Mesendoderm (in vitro differentiated cells): ENCODE measurements at regions not wholly inside any gene's neighbourhood (a gene's known extent, or its start where the extent isn't known, plus 50 kb on each side); places are given as distances from the start of the nearest gene placed in this dataset.
A peak's percentile ranks its signal among the peaks of the same experiment; 100 is the strongest.

Experiments
- DNase-seq: peaks from one replicate; pipeline ENCODE4 v3.0.0; 2013
- H2AK5ac ChIP-seq: 2 replicates; pipeline ENCODE4 v1.6.1; 2013; ENCODE audit warnings: low read length, inconsistent platforms
- H2BK120ac ChIP-seq: 2 replicates; pipeline ENCODE4 v1.6.1; 2013; ENCODE audit warnings: low read depth, mild to moderate bottlenecking, low read length, moderate library complexity, mixed read lengths
- H2BK15ac ChIP-seq: replicated peaks from 2 replicates; pipeline ENCODE4 v1.6.1; 2013; ENCODE audit warnings: low read depth, mild to moderate bottlenecking, moderate library complexity
- H2BK5ac ChIP-seq: 2 replicates; pipeline ENCODE4 v1.6.1; 2013; ENCODE audit warnings: low read length, inconsistent platforms
- H3K18ac ChIP-seq: 2 replicates; pipeline ENCODE4 v1.6.1; 2013; ENCODE audit warnings: mild to moderate bottlenecking, low read length, mixed read lengths
- H3K23ac ChIP-seq: one replicate; pipeline ENCODE4 v1.6.1; 2013; ENCODE audit warnings: low read length
- H3K27ac ChIP-seq: 2 replicates; pipeline ENCODE4 v1.5.1; 2013; ENCODE audit warnings: low read depth, mild to moderate bottlenecking, inconsistent platforms, low read length, moderate library complexity
- H3K27me3 ChIP-seq: 2 replicates; pipeline ENCODE4 v1.6.1; 2013; ENCODE audit warnings: low read length, control low read depth, mild to moderate bottlenecking, inconsistent platforms; ENCODE audit not compliant: insufficient read depth, poor library complexity
- H3K36me3 ChIP-seq: 2 replicates; pipeline ENCODE4 v1.6.1; 2013; ENCODE audit warnings: low read length, inconsistent platforms; ENCODE audit not compliant: control insufficient read depth, insufficient read depth
- H3K4ac ChIP-seq: one replicate; pipeline ENCODE4 v1.6.1; 2013; ENCODE audit warnings: low read depth, mild to moderate bottlenecking, low read length, moderate library complexity
- H3K4me1 ChIP-seq: 2 replicates; pipeline ENCODE4 v1.6.1; 2013; ENCODE audit warnings: low read depth, low read length, inconsistent platforms; ENCODE audit not compliant: control insufficient read depth
- H3K4me2 ChIP-seq: 2 replicates; pipeline ENCODE4 v1.6.1; 2013; ENCODE audit warnings: low read length
- H3K4me3 ChIP-seq: 2 replicates; pipeline ENCODE4 v1.5.1; 2013; ENCODE audit warnings: mild to moderate bottlenecking, low read length
- H3K56ac ChIP-seq: one replicate; pipeline ENCODE4 v1.6.1; 2013; ENCODE audit warnings: low read length
- H3K79me1 ChIP-seq: 2 replicates; pipeline ENCODE4 v1.6.1; 2013; ENCODE audit warnings: low read length, inconsistent platforms
- H3K79me2 ChIP-seq: 2 replicates; pipeline ENCODE4 v1.6.1; 2013; ENCODE audit warnings: mild to moderate bottlenecking, low read length; ENCODE audit not compliant: control insufficient read depth, insufficient read depth
- H3K9ac ChIP-seq: 2 replicates; pipeline ENCODE4 v1.6.1; 2013; ENCODE audit warnings: low read length, inconsistent platforms
- H4K5ac ChIP-seq: one replicate; pipeline ENCODE4 v1.6.1; 2013; ENCODE audit warnings: low read length
- H4K8ac ChIP-seq: one replicate; pipeline ENCODE4 v1.6.1; 2013; ENCODE audit warnings: low read depth, mild to moderate bottlenecking, control low read depth, low read length, moderate library complexity
- WGBS: extraction: QIAGEN DNeasy Blood & Tissue Kit; methylation state at CpG from one replicate; pipeline ENCODE4 v1.1.7; 2013; ENCODE audit warnings: low lambda C conversion rate, missing lambda C conversion rate; ENCODE audit not compliant: insufficient coverage; ENCODE audit errors: extremely low coverage; 5-methylcytosine and 5-hydroxymethylcytosine counted together

DNA sequence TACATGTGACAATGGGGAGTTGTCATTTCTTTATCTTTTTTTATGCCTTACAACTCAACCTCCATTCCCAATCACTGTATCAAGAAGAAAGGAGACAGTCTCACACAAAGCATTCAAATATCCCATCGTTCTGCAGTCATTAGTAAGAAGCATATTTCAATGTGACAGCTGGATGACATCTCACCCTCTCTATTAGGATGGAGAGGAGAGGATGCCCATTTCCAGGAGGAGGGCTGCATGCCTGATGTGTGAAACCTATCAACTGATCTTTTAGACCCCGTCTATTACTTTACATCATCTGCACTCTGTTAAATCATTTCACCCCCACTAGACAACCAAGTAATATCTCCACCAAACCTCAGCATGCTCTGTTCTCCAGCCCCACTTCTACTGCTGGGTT, 292.7 kb upstream of the CHAC2 start:
- no peak overlapping the region for H3K4ac ChIP-seq
- no peak overlapping the region for H3K4me2 ChIP-seq
- DNase-seq = no peak
- no peak overlapping the region for H4K8ac ChIP-seq
- no peak overlapping the region for H3K27ac ChIP-seq
- no peak overlapping the region for H4K5ac ChIP-seq
- H3K79me1 ChIP-seq = no peaks in the 10 kb centered on the region
- H3K27me3 ChIP-seq = no peaks in the 10 kb centered on the region
- H3K4me3 ChIP-seq = no peak overlapping the region
- no peak overlapping the region for H3K23ac ChIP-seq
- no peak overlapping the region for H2BK120ac ChIP-seq
- H2BK15ac ChIP-seq = no peak overlapping the region
- H3K4me1 ChIP-seq = no peaks in the 10 kb centered on the region
- WGBS = no CpG with 5 or more reads among the region's 2 CpGs
- no peak overlapping the region for H3K9ac ChIP-seq
- H3K36me3 ChIP-seq = no peaks in the 10 kb centered on the region
- no peak overlapping the region for H3K56ac ChIP-seq
- no peaks in the 10 kb centered on the region for H3K79me2 ChIP-seq
- H2BK5ac ChIP-seq = no peak overlapping the region
- H3K18ac ChIP-seq = no peak overlapping the region
- no peak overlapping the region for H2AK5ac ChIP-seq

- Histone ChIP-seq H3K4ac (no peak overlapping the region), H3K18ac (no peak overlapping the region), H2BK5ac (no peak overlapping the region), H3K56ac (no peak overlapping the region), H3K9ac (no peak overlapping the region), H3K79me2 (no peaks in the 10 kb centered on the region), H3K4me2 (no peak overlapping the region), H3K27ac (no peak overlapping the region), H2BK120ac (no peak overlapping the region), H3K36me3 (no peaks in the 10 kb centered on the region), H3K4me3 (no peak overlapping the region), H4K5ac (no peak overlapping the region), H3K23ac (no peak overlapping the region), H3K4me1 (no peaks in the 10 kb centered on the region), H3K27me3 (no peaks in the 10 kb centered on the region), H4K8ac (no peak overlapping the region), H2BK15ac (no peak overlapping the region), H2AK5ac (no peak overlapping the region), H3K79me1 (no peaks in the 10 kb centered on the region)
- no CpG with 5 or more reads among the region's 3 CpGs for WGBS
- no peak for DNase-seq
Measured at GRCh38 chr2:53473775-53474311, 293.8 kb upstream of the CHAC2 start.

DNA sequence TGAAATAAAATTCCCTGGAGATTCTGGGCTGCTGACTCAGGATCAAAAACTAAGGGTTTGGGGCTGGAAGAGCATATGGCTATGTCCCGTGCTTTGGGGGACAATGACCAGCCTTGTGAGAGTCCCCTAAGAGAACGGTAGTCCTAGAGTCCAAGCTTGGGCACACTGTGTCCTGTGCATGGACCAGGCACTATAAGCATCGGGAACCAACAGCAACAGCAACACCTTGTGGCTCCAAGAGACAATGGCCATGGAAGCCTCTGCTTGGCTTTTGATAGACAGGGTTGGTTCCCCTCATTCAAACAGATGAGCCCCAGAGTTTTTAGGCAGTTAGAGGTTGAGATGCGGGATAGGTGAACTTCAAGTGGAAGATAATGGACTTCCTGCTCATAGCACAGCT, 294.4 kb upstream of the CHAC2 start:
- Histone ChIP-seq H3K56ac (no peak overlapping the region), H4K5ac (no peak overlapping the region), H4K8ac (no peak overlapping the region), H3K4me3 (no peak overlapping the region), H3K79me2 (no peaks in the 10 kb centered on the region), H3K18ac (no peak overlapping the region), H3K23ac (no peak overlapping the region), H3K4ac (no peak overlapping the region), H2AK5ac (no peak overlapping the region), H3K27ac (no peak overlapping the region), H3K79me1 (no peaks in the 10 kb centered on the region), H2BK120ac (no peak overlapping the region), H3K4me2 (no peak overlapping the region), H2BK15ac (no peak overlapping the region), H3K4me1 (no peaks in the 10 kb centered on the region), H3K27me3 (no peaks in the 10 kb centered on the region), H3K9ac (no peak overlapping the region), H3K36me3 (no peaks in the 10 kb centered on the region), H2BK5ac (no peak overlapping the region)
- peak; percentile 57 for DNase-seq
- no CpG with 5 or more reads among the region's 4 CpGs for WGBS

GRCh38 chr2:53467467-53468180, 300.0 kb upstream of the CHAC2 start:
- WGBS = no CpG with 5 or more reads among the region's 4 CpGs
- Histone ChIP-seq H3K4me1 (no peaks in the 10 kb centered on the region), H3K79me2 (no peaks in the 10 kb centered on the region), H3K36me3 (no peaks in the 10 kb centered on the region), H3K9ac (no peak overlapping the region), H3K27ac (no peak overlapping the region), H3K27me3 (no peaks in the 10 kb centered on the region), H4K8ac (no peak overlapping the region), H2AK5ac (no peak overlapping the region), H2BK15ac (no peak overlapping the region), H3K56ac (no peak overlapping the region), H3K18ac (no peak overlapping the region), H2BK5ac (no peak overlapping the region), H3K79me1 (no peaks in the 10 kb centered on the region), H3K4me3 (no peak overlapping the region), H4K5ac (no peak overlapping the region), H3K4ac (no peak overlapping the region), H3K23ac (no peak overlapping the region), H3K4me2 (no peak overlapping the region), H2BK120ac (no peak overlapping the region)
- DNase-seq = no peak

- no peak overlapping the region for H2AK5ac ChIP-seq
- no peak overlapping the region for H2BK120ac ChIP-seq
- no CpG with 5 or more reads among the region's 3 CpGs for WGBS
- no peak overlapping the region for H2BK5ac ChIP-seq
- H3K27me3 ChIP-seq = no peaks in the 10 kb centered on the region
- H3K79me2 ChIP-seq = no peaks in the 10 kb centered on the region
- no peak overlapping the region for H3K9ac ChIP-seq
- no peak overlapping the region for H3K18ac ChIP-seq
- H3K79me1 ChIP-seq = no peaks in the 10 kb centered on the region
- no peak overlapping the region for H3K4me3 ChIP-seq
- H4K8ac ChIP-seq = no peak overlapping the region
- H3K4me1 ChIP-seq = no peaks in the 10 kb centered on the region
- H4K5ac ChIP-seq = no peak overlapping the region
- H3K27ac ChIP-seq = no peak overlapping the region
- H3K4me2 ChIP-seq = no peak overlapping the region
- H3K36me3 ChIP-seq = no peaks in the 10 kb centered on the region
- no peak overlapping the region for H3K23ac ChIP-seq
- no peak overlapping the region for H3K56ac ChIP-seq
- DNase-seq = no peak
- H3K4ac ChIP-seq = no peak overlapping the region
- no peak overlapping the region for H2BK15ac ChIP-seq
Measured at GRCh38 chr2:53463806-53464726, 303.5 kb upstream of the CHAC2 start.
